SK-N-SH treated with all-trans-retinoic acid at 6 μM for 48 hours (cell line): ENCODE measurements at regions not wholly inside any gene's neighbourhood (a gene's known extent, or its start where the extent isn't known, plus 50 kb on each side); places are given as distances from the start of the nearest gene placed in this dataset.

Experiments
- ATAC-seq: fragments of 200-7000 bp; cut with Tn5 transposase; 3 replicates; pipeline ENCODE4 v1.9.1; 2020; ENCODE audit warnings: mild to moderate bottlenecking, moderate library complexity
- ARNTL ChIP-seq: fragments of 450-650 bp; formaldehyde crosslinking; IDR thresholded peaks from 2 replicates; pipeline ENCODE4 v1.5.0; 2020; ENCODE audit warnings: low read depth, mild to moderate bottlenecking, moderate library complexity, borderline replicate concordance
- BACH2 ChIP-seq: fragments of 250-450 bp; sonication (Bioruptor Pico); IDR thresholded peaks from 2 replicates; pipeline ENCODE4 v1.9.0; 2021; ENCODE audit warnings: mild to moderate bottlenecking, borderline replicate concordance
- CREB5 ChIP-seq: fragments of 250-450 bp; sonication (Bioruptor Pico); IDR thresholded peaks from 2 replicates; pipeline ENCODE4 v1.5.1; 2020; ENCODE audit warnings: low read depth, mild to moderate bottlenecking, moderate library complexity
- CSDC2 ChIP-seq: fragments of 250-450 bp; sonication (Bioruptor Pico); IDR thresholded peaks from 2 replicates; pipeline ENCODE4 v1.5.0; 2020; ENCODE audit warnings: mild to moderate bottlenecking, moderate library complexity
- ESRRG ChIP-seq: fragments of 250-450 bp; sonication (Bioruptor Pico); IDR thresholded peaks from 2 replicates; pipeline ENCODE4 v1.6.1; 2021; ENCODE audit warnings: mild to moderate bottlenecking
- GLIS3 ChIP-seq: fragments of 250-450 bp; sonication (Bioruptor Pico); IDR thresholded peaks from 2 replicates; pipeline ENCODE4 v1.5.0; 2020; ENCODE audit warnings: mild to moderate bottlenecking, moderate library complexity
- ISL1 ChIP-seq: fragments of 250-450 bp; sonication (Bioruptor Pico); IDR thresholded peaks from 2 replicates; pipeline ENCODE4 v2.1.2; 2022; ENCODE audit warnings: mild to moderate bottlenecking, moderate library complexity
- OSR1 ChIP-seq: fragments of 250-450 bp; sonication (Bioruptor Pico); IDR thresholded peaks from 2 replicates; pipeline ENCODE4 v1.8.0; 2022; ENCODE audit warnings: moderate library complexity, mild to moderate bottlenecking, inconsistent platforms
- PATZ1 ChIP-seq: fragments of 250-450 bp; sonication (Bioruptor Pico); IDR thresholded peaks from 2 replicates; pipeline ENCODE4 v1.8.0; 2020; ENCODE audit warnings: mild to moderate bottlenecking, moderate library complexity, borderline replicate concordance
- POU6F1 ChIP-seq: fragments of 250-450 bp; sonication (Bioruptor Pico); IDR thresholded peaks from 2 replicates; pipeline ENCODE4 v1.8.0; 2021; ENCODE audit warnings: low read depth, mild to moderate bottlenecking, moderate library complexity, borderline replicate concordance
- PPARA ChIP-seq: fragments of 250-450 bp; sonication (Bioruptor Pico); IDR thresholded peaks from 2 replicates; pipeline ENCODE4 v1.5.0; 2020; ENCODE audit warnings: mild to moderate bottlenecking, borderline replicate concordance
- RARB ChIP-seq: fragments of 250-450 bp; sonication (Bioruptor Pico); IDR thresholded peaks from 2 replicates; pipeline ENCODE4 v1.8.0; 2021; ENCODE audit warnings: mild to moderate bottlenecking, moderate library complexity
- SNAI2 ChIP-seq: fragments of 250-450 bp; sonication (Bioruptor Pico); IDR thresholded peaks from 2 replicates; pipeline ENCODE4 v1.5.0; 2020; ENCODE audit warnings: mild to moderate bottlenecking, moderate library complexity
- TCF4 ChIP-seq: fragments of 250-450 bp; sonication (Bioruptor Pico); IDR thresholded peaks from 2 replicates; pipeline ENCODE4 v1.8.0; 2021; ENCODE audit warnings: mild to moderate bottlenecking, moderate library complexity, borderline replicate concordance
- TOX ChIP-seq: fragments of 250-450 bp; sonication (Bioruptor Pico); IDR thresholded peaks from 2 replicates; pipeline ENCODE4 v1.8.0; 2021; ENCODE audit warnings: mild to moderate bottlenecking, moderate library complexity, borderline replicate concordance
- TSHZ2 ChIP-seq: fragments of 250-450 bp; sonication (Bioruptor Pico); IDR thresholded peaks from 2 replicates; pipeline ENCODE4 v1.5.0; 2020; ENCODE audit warnings: mild to moderate bottlenecking, moderate library complexity
- ZC3H10 ChIP-seq: fragments of 250-450 bp; sonication (Bioruptor Pico); IDR thresholded peaks from 2 replicates; pipeline ENCODE4 v1.5.1; 2021; ENCODE audit warnings: mild to moderate bottlenecking, moderate library complexity
- ZFP3 ChIP-seq: fragments of 250-450 bp; sonication (Bioruptor Pico); IDR thresholded peaks from 2 replicates; pipeline ENCODE4 v1.5.0; 2020; ENCODE audit warnings: mild to moderate bottlenecking, moderate library complexity
- ZFP30 ChIP-seq: fragments of 450-650 bp; formaldehyde crosslinking; IDR thresholded peaks from 2 replicates; pipeline ENCODE4 v1.5.0; 2022; ENCODE audit warnings: mild to moderate bottlenecking, moderate library complexity
- ZNF565 ChIP-seq: fragments of 450-650 bp; formaldehyde crosslinking; conservative IDR thresholded peaks from 2 replicates; pipeline ENCODE4 v1.5.0; 2020; ENCODE audit warnings: low read depth, mild to moderate bottlenecking, moderate library complexity
- ZNF70 ChIP-seq: fragments of 450-650 bp; formaldehyde crosslinking; IDR thresholded peaks from 2 replicates; pipeline ENCODE4 v1.5.0; 2020; ENCODE audit warnings: mild to moderate bottlenecking, moderate library complexity
- ZNF8 ChIP-seq: fragments of 450-650 bp; formaldehyde crosslinking; IDR thresholded peaks from 2 replicates; pipeline ENCODE4 v1.5.0; 2020; ENCODE audit warnings: mild to moderate bottlenecking, moderate library complexity

GRCh38 chr17:70702683-70703255, 533.4 kb downstream of the KCNJ2 start:
- TF ChIP-seq ZNF565, result no peak
- TF ChIP-seq TCF4, result no peak
- no peak for TF ChIP-seq TSHZ2
- no peak for TF ChIP-seq TOX (CRISPR knock-in tag)
- no peak for TF ChIP-seq ZC3H10 (CRISPR knock-in tag)
- TF ChIP-seq ZNF8, result no peak
- TF ChIP-seq SNAI2 (CRISPR knock-in tag), result no peak
- no peak for TF ChIP-seq OSR1 (CRISPR knock-in tag)
- TF ChIP-seq ZFP3 (CRISPR knock-in tag), result no peak
- TF ChIP-seq ISL1, result no peak
- no peak for TF ChIP-seq PATZ1 (CRISPR knock-in tag)
- no peak for TF ChIP-seq ZFP30 (CRISPR knock-in tag)
- TF ChIP-seq CSDC2 (CRISPR knock-in tag), result no peak
- no peak for TF ChIP-seq PPARA (CRISPR knock-in tag)
- no peak for TF ChIP-seq ZNF70
- no peak for TF ChIP-seq GLIS3 (CRISPR knock-in tag)
- TF ChIP-seq BACH2 (CRISPR knock-in tag), result no peak
- TF ChIP-seq, all 23 proteins: peak for 0
- ATAC-seq, result no peak

GRCh38 chr17:70709596-70709995, 540.3 kb downstream of the KCNJ2 start:
- TF ChIP-seq RARB (CRISPR knock-in tag) (no peak), GLIS3 (CRISPR knock-in tag) (no peak), ZC3H10 (CRISPR knock-in tag) (no peak), ZNF70 (no peak), ARNTL (CRISPR knock-in tag) (no peak), TOX (CRISPR knock-in tag) (no peak), POU6F1 (CRISPR knock-in tag) (no peak), ZNF8 (no peak)
- no peak for ATAC-seq

GRCh38 chr17:70713694-70714093, 544.4 kb downstream of the KCNJ2 start:
- no peak for ATAC-seq
- TF ChIP-seq CREB5 (CRISPR knock-in tag) (no peak), PATZ1 (CRISPR knock-in tag) (no peak), PPARA (CRISPR knock-in tag) (no peak), ESRRG (CRISPR knock-in tag) (no peak), CSDC2 (CRISPR knock-in tag) (no peak), ZFP30 (CRISPR knock-in tag) (no peak), ZFP3 (CRISPR knock-in tag) (no peak), ZNF70 (no peak)
